ENCODE measurements at regions not wholly inside any gene's neighbourhood (a gene's known extent, or its start where the extent isn't known, plus 50 kb on each side); places are given as distances from the start of the nearest gene placed in this dataset.
"Not testable (repeated sequence)": the region's sequence is repeated elsewhere in the genome, so short reads cannot be mapped to it uniquely, and the experiment has no call there.

GRCh38 chr6:100228834-100229441 is 234.9 kb upstream of the MCHR2 start:
- peak in 1 of 2 donors; percentile 4 for DNase-seq (ENCODE audit: low read depth in 2 of 2)

GRCh38 chr6:100228437-100228833 is 234.4 kb upstream of the MCHR2 start:
- no peak for DNase-seq (ENCODE audit: low read depth in 2 of 2)

- DNase-seq (ENCODE audit: low read depth in 2 of 2): no peak
Measured at GRCh38 chr6:100226811-100227210, 232.8 kb upstream of the MCHR2 start.

- not testable (repeated sequence) for DNase-seq (ENCODE audit: low read depth in 2 of 2)
Measured at GRCh38 chr6:100223952-100224351, 229.9 kb upstream of the MCHR2 start.

GRCh38 chr6:100220543-100220942 is 226.5 kb upstream of the MCHR2 start:
- DNase-seq (ENCODE audit: low read depth in 2 of 2): no peak

GRCh38 chr6:100217225-100218012 is 223.4 kb upstream of the MCHR2 start:
- no peak for DNase-seq (ENCODE audit: low read depth in 2 of 2)

GRCh38 chr6:100216760-100217159 is 222.7 kb upstream of the MCHR2 start:
- DNase-seq (ENCODE audit: low read depth in 2 of 2): no peak

- DNase-seq (ENCODE audit: low read depth in 2 of 2): no peak
Measured at GRCh38 chr6:100212131-100212530, 218.1 kb upstream of the MCHR2 start.

- DNase-seq (ENCODE audit: low read depth in 2 of 2): no peak
Measured at GRCh38 chr6:100210137-100211117, 216.4 kb upstream of the MCHR2 start.

GRCh38 chr6:100209323-100210136 is 215.5 kb upstream of the MCHR2 start:
- no peak for DNase-seq (ENCODE audit: low read depth in 2 of 2)

- DNase-seq (ENCODE audit: low read depth in 2 of 2): no peak
Measured at GRCh38 chr6:100203400-100203799, 209.4 kb upstream of the MCHR2 start.

- no peak for DNase-seq (ENCODE audit: low read depth in 2 of 2)
Measured at GRCh38 chr6:100202417-100203194, 208.6 kb upstream of the MCHR2 start.

GRCh38 chr6:100196214-100196982 is 202.4 kb upstream of the MCHR2 start:
- not testable (repeated sequence) for DNase-seq (ENCODE audit: low read depth in 2 of 2)

- DNase-seq (ENCODE audit: low read depth in 2 of 2): not testable (repeated sequence)
Measured at GRCh38 chr6:100195244-100195643, 201.2 kb upstream of the MCHR2 start.

GRCh38 chr6:100194535-100194934 is 200.5 kb upstream of the MCHR2 start:
- DNase-seq (ENCODE audit: low read depth in 2 of 2): no peak

- DNase-seq (ENCODE audit: low read depth in 2 of 2): no peak
Measured at GRCh38 chr6:100188754-100189153, 194.7 kb upstream of the MCHR2 start.

GRCh38 chr6:100186552-100186951 is 192.5 kb upstream of the MCHR2 start:
- DNase-seq (ENCODE audit: low read depth in 2 of 2): no peak

GRCh38 chr6:100185615-100186014 is 191.6 kb upstream of the MCHR2 start:
- DNase-seq (ENCODE audit: low read depth in 2 of 2): no peak

GRCh38 chr6:100184473-100184872 is 190.4 kb upstream of the MCHR2 start:
- no peak for DNase-seq (ENCODE audit: low read depth in 2 of 2)

- DNase-seq (ENCODE audit: low read depth in 2 of 2): no peak
Measured at GRCh38 chr6:100182313-100182712, 188.3 kb upstream of the MCHR2 start.
